ENCODE measurements at regions not wholly inside any gene's neighbourhood (a gene's known extent, or its start where the extent isn't known, plus 50 kb on each side); places are given as distances from the start of the nearest gene placed in this dataset.

DNA sequence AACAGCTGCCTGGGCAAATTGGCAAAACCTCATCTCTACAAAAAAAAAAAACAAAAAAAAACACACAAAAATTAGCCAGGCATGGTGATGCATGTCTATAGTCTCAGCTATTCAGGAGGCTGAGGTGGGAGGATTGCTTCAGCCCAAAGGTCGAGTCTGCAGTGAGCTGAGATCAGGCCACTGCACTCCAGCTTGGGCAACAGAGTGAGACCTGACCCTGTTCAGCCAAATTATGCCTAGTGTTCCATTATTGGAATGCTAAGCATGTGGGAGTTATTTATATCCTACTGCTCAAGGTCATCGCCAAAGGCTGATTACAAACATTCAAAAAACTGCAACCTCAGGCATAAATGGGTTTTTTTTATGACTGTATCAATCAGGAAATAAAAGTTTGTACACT is 1251.0 kb upstream of the PCDH9 start:
- no peaks in the 10 kb centered on the region for H3K36me3 ChIP-seq (ENCODE audit: control insufficient read depth, insufficient read depth, low read length)
- DNase-seq (ENCODE audit: low read depth), result no peak
- H3K27me3 ChIP-seq (ENCODE audit: control insufficient read depth, insufficient read depth, low read length), result no peaks in the 10 kb centered on the region
- no peak overlapping the region for H3K4me3 ChIP-seq (ENCODE audit: low read depth, low read length)
- TF ChIP-seq CTCF (IDR thresholded peaks at IDR 0.05; ENCODE audit: insufficient read depth, low read length, poor library complexity, severe bottlenecking), result no peak

- no peak overlapping the region for H3K4me3 ChIP-seq (ENCODE audit: low read depth, low read length)
- DNase-seq (ENCODE audit: low read depth), result no peak
- no peak for TF ChIP-seq CTCF (IDR thresholded peaks at IDR 0.05; ENCODE audit: insufficient read depth, low read length, poor library complexity, severe bottlenecking)
- H3K36me3 ChIP-seq (ENCODE audit: control insufficient read depth, insufficient read depth, low read length), result no peaks in the 10 kb centered on the region
- H3K27me3 ChIP-seq (ENCODE audit: control insufficient read depth, insufficient read depth, low read length), result no peaks in the 10 kb centered on the region
Observed at GRCh38 chr13:68473834-68474326, 1243.7 kb upstream of the PCDH9 start.

DNA sequence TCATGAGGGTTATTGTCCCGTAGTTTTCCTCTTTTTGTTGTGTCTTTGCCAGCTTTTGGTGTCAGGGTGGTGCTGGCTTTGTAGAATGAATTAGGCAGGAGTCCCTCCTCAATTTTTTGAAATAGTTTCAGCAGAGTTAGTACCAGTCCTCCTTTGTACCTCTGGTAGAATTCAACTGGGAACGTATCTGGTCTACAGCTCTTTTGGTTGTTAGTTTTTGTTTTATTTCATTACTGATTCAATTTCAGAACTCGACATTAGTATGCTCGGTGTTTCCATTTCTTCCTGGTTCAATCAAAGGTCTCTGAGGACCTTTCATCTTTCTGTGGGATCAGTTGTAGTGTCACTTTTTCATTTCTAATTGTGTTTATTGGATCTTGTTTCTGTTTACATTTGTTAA is 1237.0 kb upstream of the PCDH9 start:
- no peaks in the 10 kb centered on the region for H3K36me3 ChIP-seq (ENCODE audit: control insufficient read depth, insufficient read depth, low read length)
- no peak for TF ChIP-seq CTCF (IDR thresholded peaks at IDR 0.05; ENCODE audit: insufficient read depth, low read length, poor library complexity, severe bottlenecking)
- no peaks in the 10 kb centered on the region for H3K27me3 ChIP-seq (ENCODE audit: control insufficient read depth, insufficient read depth, low read length)
- DNase-seq (ENCODE audit: low read depth), result no peak
- H3K4me3 ChIP-seq (ENCODE audit: low read depth, low read length), result no peak overlapping the region

DNA sequence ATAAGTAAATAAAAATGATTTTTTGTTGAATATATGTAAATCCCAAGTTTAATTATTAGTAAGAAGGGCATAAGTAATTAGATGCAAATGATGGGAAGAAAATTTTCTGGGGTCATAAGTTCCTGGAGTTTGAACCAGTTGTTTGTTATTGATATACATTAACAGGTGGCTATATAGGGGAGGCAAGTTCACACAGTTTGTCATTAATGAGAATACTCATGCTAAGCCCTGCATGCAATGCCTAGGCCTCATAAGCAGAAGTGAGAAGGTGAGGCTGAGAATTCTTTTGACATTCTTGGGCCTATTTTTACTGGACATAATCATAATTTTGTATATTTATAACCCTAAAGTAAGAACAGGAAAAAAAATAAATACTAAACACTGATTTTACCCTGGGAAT is 1210.7 kb upstream of the PCDH9 start:
- DNase-seq (ENCODE audit: low read depth), result no peak
- Histone ChIP-seq H3K27me3 (ENCODE audit: control insufficient read depth, insufficient read depth, low read length) (no peaks in the 10 kb centered on the region), H3K36me3 (ENCODE audit: control insufficient read depth, insufficient read depth, low read length) (no peaks in the 10 kb centered on the region)

DNA sequence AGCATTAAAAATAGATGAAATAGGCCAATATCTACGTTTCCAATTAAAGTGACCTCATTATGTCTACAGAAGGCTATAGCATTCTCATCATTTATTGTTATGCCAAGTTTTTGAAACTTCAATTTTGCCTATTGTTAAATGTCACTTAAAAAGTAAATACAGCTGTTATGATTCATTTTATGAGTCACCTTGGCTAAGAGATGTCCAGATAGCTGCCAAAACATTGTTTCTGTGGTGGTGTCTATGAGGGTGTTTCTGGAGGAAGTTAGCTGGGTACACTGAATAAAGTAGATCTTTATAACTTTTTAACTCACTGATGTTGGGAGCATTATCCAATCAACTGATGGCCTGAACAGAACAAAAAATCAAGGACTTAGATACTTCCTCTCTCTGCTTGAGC is 1209.7 kb upstream of the PCDH9 start:
- peak; percentile 21 for DNase-seq (ENCODE audit: low read depth)
- no peak overlapping the region for H3K4me3 ChIP-seq (ENCODE audit: low read depth, low read length)

More for the DNA sequence above, 1210.7 kb upstream of the PCDH9 start:
- no peak overlapping the region for H3K4me3 ChIP-seq (ENCODE audit: low read depth, low read length)
- TF ChIP-seq CTCF (IDR thresholded peaks at IDR 0.05; ENCODE audit: insufficient read depth, low read length, poor library complexity, severe bottlenecking), result no peak

More for the DNA sequence above, 1209.7 kb upstream of the PCDH9 start:
- no peaks in the 10 kb centered on the region for H3K27me3 ChIP-seq (ENCODE audit: control insufficient read depth, insufficient read depth, low read length)
- no peak for TF ChIP-seq CTCF (IDR thresholded peaks at IDR 0.05; ENCODE audit: insufficient read depth, low read length, poor library complexity, severe bottlenecking)
- H3K36me3 ChIP-seq (ENCODE audit: control insufficient read depth, insufficient read depth, low read length), result no peaks in the 10 kb centered on the region
